ENCODE measurements at regions not wholly inside any gene's neighbourhood (a gene's known extent, or its start where the extent isn't known, plus 50 kb on each side); places are given as distances from the start of the nearest gene placed in this dataset.
"Not testable (repeated sequence)": the region's sequence is repeated elsewhere in the genome, so short reads cannot be mapped to it uniquely, and the experiment has no call there.

DNA sequence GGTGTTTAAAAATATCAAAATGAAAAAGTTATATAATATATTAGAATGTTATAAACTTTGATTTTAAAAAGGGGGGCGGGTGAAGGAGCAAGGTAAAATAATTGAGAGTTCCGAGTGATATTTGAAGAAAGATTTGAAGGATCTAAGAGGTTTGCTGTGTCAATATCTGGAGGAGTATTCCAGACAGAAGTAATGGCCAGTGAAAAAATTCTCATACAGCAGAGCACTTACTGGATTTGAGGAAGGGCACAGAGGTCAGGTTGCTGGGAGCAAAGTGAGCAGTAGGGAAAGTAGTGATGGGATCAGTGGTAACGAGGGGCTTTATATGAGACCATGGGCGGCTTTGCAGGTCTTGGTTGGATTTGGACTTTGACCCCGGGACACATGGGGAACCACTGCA, 531.5 kb downstream of the ADCYAP1 start:
- no peak for DNase-seq

DNA sequence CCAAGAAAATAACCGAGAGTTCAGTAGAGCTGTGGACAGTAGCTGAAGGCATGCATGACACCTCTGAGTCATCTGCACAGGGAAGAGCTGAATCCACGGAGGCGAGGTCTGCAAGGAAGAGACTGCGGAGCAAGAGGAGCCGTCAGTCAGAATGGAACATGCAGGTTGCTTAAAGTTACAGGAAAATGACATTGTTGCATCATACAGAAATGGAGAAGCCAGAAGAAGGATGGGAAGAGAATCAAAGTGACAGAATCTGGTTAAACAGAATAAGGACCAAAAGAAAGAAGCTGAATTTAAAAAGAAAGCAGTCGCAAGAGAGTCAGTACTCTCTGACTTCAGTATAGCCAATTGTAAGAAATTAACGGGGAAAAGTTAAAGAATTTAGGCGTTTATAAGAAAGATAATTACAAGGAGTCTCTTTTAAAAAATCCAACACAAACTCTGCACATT, 533.8 kb downstream of the ADCYAP1 start:
- no peak for DNase-seq

DNA sequence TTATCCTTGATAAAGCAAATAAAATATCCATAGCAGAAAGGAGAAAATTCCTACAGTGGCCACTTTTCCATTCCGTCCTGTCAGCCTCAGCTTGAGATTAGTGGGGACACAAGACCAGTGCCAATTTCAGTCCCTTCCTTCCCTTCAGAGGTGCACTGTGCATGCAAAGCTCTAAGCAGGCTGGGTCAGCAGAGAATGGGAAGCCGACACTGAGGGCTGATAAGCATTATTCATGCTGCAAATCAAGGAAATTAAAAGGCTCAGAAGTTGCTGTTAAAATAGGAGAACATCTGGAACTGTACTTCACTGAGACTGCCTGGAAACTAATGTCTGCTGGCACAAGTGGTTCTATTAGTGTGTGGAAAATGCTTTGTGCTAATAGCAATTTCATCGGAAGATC, 534.3 kb downstream of the ADCYAP1 start:
- no peak for DNase-seq

- not testable (repeated sequence) for DNase-seq
Measured at GRCh38 chr18:1444062-1444461, 539.4 kb downstream of the ADCYAP1 start.

DNA sequence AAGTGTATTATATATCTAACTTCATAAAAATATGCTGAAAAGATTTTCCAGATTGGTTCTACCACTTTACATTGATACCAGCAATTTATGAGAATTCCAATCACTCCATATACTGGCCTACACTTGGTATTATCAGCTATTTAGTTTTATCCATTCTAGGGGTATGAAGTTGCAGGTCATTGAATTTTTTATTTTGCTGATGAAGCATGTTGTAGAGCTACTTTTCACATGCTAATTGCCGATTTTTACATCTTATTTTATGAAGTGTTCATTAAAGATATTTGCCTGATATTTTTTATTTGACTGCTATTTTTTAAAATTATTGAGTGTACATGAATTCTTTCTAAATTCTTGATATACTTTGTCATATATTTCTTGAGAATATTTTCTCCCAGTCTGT, 542.1 kb downstream of the ADCYAP1 start:
- no peak for DNase-seq

GRCh38 chr18:1452821-1453220, 548.1 kb downstream of the ADCYAP1 start:
- DNase-seq = no peak

DNA sequence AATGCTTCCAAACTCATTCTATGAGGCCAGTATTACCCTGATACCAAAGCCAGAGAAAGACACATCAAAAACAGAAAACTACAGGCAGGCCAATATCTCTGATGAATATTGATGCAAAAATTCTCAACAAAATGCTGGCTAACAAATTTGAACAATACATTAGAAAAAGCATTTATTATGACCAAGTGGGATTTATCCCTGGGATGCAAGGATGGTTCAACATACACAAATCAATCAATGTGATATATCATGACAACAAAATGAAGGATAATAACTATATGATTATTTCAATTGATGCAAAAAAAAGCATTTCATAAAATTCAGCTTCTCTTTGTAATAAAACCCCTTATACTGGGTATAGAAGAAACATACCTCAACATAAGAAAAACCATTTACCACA, 550.9 kb downstream of the ADCYAP1 start:
- no peak for DNase-seq

DNA sequence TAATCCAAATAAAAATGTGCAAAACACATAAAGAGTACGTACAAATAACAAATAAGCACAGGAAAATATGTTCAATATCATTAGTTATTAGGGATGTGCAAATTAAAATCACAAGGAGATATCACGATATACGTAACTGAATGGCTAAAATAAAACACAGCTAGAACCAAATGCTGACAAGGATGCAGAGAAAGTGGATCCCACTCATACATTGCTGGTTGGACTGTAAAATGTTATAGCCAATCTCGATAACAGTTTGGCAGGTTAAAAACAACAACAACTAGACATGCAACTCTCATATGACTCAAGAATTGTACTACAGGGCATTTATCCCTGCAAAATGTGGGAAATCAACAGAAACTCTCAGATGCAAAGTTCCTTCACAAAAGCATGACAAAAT, 553.9 kb downstream of the ADCYAP1 start:
- no peak for DNase-seq

GRCh38 chr18:1463981-1464380, 559.3 kb downstream of the ADCYAP1 start:
- no peak for DNase-seq

- no peak for DNase-seq
Measured at GRCh38 chr18:1464444-1465217, 560.0 kb downstream of the ADCYAP1 start.

DNA sequence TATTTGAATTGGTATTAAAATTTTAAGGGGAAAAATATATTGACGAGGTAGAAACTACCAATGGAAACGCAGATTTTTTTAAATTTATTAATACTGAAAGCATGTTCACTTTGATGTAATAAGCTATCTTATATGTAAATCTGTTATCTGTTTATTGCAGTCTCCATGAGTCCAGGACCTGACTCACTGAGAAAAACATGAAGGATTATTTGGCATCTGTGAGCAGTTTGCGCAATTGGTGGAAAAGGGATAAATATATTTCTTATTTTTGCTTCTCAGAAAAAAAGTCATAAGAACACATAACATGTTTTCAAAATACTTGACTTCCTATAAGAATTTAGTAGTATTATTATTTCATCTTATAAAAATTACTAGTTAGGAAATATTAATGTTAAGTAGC, 561.4 kb downstream of the ADCYAP1 start:
- no peak for DNase-seq

GRCh38 chr18:1467461-1467964, 562.8 kb downstream of the ADCYAP1 start:
- no peak for DNase-seq

- DNase-seq = no peak
Measured at GRCh38 chr18:1468550-1468949, 563.9 kb downstream of the ADCYAP1 start.

GRCh38 chr18:1475867-1476266, 571.2 kb downstream of the ADCYAP1 start:
- DNase-seq = no peak

GRCh38 chr18:1480309-1480708, 575.6 kb downstream of the ADCYAP1 start:
- DNase-seq = no peak

DNA sequence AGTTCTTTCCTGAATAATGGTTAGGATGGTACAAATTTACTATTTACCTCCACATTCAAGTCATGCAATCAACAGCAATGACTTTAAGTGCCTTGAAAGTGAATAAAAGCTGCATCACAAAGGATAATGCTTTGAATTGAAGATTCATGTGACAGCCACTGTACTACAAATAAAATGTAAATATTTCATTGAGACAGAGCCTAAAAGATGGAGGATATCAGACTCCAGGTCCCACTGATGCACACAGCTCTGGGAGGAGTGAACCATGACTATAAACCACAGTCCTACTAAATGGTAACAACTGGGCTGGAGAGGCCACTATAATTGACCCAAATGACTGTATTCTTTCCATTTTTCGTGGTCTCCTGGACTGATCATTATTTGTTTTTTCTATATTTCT, 576.9 kb downstream of the ADCYAP1 start:
- no peak for DNase-seq

DNA sequence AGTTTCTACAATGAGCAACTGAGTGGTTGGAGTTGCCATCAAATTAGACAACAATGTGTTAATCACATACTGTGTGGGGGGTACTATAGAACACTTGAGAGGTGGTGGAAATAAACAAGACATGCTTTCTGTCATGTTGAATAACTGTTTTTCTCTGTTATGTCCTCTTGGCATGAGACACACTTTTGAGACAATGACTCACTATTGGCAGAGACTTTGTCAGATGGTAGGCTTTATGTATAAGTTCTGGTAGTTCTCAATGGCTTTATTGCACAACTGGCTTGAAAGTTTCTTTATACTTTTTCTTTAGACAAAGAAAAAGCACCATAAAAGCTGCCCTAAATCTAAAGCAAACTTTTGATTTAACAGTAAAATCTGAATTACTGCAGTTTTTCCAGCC, 578.7 kb downstream of the ADCYAP1 start:
- DNase-seq = no peak

- DNase-seq = no peak
Measured at GRCh38 chr18:1487457-1487856, 582.8 kb downstream of the ADCYAP1 start.

GRCh38 chr18:1488394-1488793, 583.7 kb downstream of the ADCYAP1 start:
- DNase-seq = no peak

GRCh38 chr18:1488957-1489356, 584.3 kb downstream of the ADCYAP1 start:
- peak; percentile 98 for DNase-seq

- no peak for DNase-seq
Measured at GRCh38 chr18:1495387-1495786, 590.7 kb downstream of the ADCYAP1 start.

DNA sequence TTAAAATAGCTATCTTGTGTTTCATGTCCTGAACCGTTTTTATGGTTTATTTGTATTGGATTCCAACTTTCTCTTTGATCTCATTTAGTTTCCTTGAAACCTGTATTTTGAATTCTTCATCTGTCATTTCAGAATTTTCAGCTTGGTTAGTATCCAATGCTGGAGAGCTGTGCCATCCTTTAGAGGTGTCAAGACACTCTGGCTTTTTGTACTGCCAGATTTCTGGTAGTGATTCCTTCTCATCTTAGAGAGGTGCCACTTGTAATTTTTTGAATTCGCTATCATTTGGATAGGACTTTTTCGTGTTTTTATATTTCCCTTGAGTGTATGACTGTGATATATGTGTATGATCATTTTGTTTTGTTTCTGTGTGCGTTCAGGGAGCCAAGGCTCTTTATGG, 591.4 kb downstream of the ADCYAP1 start:
- no peak for DNase-seq

GRCh38 chr18:1498216-1498615, 593.5 kb downstream of the ADCYAP1 start:
- no peak for DNase-seq

DNA sequence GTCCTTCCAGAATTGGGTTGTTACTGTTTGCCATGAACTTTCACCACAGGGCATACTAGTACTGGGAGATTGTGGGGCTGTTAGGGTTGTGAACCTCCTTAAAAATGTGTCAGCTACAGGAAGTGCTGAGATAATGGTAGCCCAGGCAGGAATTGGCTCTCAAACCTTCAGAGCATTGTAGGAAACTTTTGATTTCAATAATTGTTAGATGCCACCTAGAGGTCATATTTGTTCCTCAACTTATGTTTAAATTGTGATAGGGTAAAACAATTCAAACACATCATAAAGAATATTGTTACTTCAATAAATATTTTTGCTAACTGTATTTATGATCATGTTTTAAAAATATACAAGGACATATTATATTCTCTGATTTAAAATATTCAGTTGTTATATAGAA, 594.6 kb downstream of the ADCYAP1 start:
- DNase-seq = no peak

DNA sequence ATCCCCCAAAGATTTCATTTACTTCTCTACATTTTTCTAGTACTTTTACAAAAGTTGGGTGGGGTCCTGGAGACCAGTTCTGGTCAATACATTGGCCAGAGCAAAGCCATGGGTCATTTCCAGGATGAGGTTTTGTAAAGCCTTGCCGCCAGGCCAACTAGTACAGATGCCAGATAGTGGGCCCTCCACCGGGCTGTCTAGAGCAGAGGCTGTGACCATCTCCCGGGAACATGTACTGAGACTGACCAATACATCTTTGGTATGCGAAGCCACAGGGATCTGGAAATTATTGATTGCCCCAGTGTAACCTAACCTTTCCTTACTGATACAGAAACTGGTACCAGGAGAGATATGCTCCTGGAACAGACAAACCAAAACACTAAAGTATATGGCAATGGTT, 599.2 kb downstream of the ADCYAP1 start:
- no peak for DNase-seq

Data from NCI-H345 (cell line).